T-helper 1 cell treated with Interleukin-12 subunit alpha and Interleukin-12 subunit beta and Interleukin-4 antibody, amounts not matched to agents 30 μg/mL and 1 μg/mL, for 36 hours (primary cell): ENCODE measurements at regions not wholly inside any gene's neighbourhood (a gene's known extent, or its start where the extent isn't known, plus 50 kb on each side); places are given as distances from the start of the nearest gene placed in this dataset.

ENCODE experiments used
- H3K27ac Mint-ChIP-seq: one replicate; pipeline ENCODE4 v1.8.0; 2021; ENCODE audit warnings: mild to moderate bottlenecking, mixed read lengths
- H3K27me3 Mint-ChIP-seq: one replicate; pipeline ENCODE4 v1.8.0; 2021; ENCODE audit warnings: low read depth, mixed read lengths
- H3K36me3 Mint-ChIP-seq: one replicate; pipeline ENCODE4 v1.8.0; 2021; ENCODE audit warnings: low read depth, mixed read lengths
- H3K4me1 Mint-ChIP-seq: one replicate; pipeline ENCODE4 v1.8.0; 2021; ENCODE audit warnings: low read depth, mixed read lengths
- H3K4me3 Mint-ChIP-seq: one replicate; pipeline ENCODE4 v1.8.0; 2021; ENCODE audit warnings: mild to moderate bottlenecking, moderate library complexity, mixed read lengths
- H3K9me3 Mint-ChIP-seq: one replicate; pipeline ENCODE4 v1.8.0; 2021; ENCODE audit warnings: mixed read lengths

DNA sequence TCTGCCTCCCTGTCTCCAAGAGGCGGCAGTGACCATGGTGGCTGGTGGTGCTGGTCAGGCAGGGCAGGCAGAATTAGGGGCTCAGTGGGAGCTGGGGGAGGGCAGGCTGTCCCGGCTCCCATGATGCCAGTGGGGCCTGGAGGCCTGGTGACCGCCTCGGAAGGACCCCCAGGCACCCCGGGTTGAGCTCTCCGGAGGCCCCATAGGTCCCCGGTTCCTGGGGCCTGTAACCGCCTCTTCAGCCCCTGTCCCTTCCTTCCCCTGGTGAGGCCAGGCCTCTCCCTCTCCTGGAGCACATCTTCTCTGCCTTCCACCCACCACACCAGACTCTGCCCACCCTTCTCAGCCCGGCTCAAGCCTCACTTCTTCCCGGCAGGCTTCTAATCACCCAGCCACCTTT lies 117.7 kb upstream of the GSC start:
- no peaks in the 10 kb centered on the region for H3K4me1 Mint-ChIP-seq
- H3K27ac Mint-ChIP-seq: no peak overlapping the region
- no peaks in the 10 kb centered on the region for H3K36me3 Mint-ChIP-seq
- no peak overlapping the region for H3K4me3 Mint-ChIP-seq
- no peaks in the 10 kb centered on the region for H3K9me3 Mint-ChIP-seq
- no peaks in the 10 kb centered on the region for H3K27me3 Mint-ChIP-seq

DNA sequence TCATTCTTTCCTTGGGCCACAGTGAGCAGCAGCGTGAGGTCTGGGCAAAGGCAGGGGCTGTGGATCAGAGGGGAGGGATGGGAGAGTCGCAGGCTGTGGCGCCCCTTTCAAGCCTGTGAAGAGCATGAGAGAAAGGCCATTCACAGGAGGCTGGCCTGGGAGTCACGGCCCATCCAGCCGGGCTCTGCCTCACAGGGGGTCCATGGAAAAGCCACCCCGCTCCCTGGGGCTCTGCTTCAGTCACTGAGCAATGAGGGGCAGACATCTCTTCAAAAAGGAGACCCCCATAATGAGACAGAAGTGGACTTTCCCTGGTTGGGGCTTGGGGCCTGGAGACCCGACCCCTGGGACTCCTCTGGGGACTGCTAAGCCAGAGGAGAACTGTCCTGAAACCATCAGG lies 117.0 kb upstream of the GSC start:
- no peak overlapping the region for H3K27ac Mint-ChIP-seq
- H3K4me3 Mint-ChIP-seq: no peak overlapping the region
- H3K9me3 Mint-ChIP-seq: no peaks in the 10 kb centered on the region
- H3K36me3 Mint-ChIP-seq: no peaks in the 10 kb centered on the region
- no peaks in the 10 kb centered on the region for H3K4me1 Mint-ChIP-seq
- no peaks in the 10 kb centered on the region for H3K27me3 Mint-ChIP-seq

DNA sequence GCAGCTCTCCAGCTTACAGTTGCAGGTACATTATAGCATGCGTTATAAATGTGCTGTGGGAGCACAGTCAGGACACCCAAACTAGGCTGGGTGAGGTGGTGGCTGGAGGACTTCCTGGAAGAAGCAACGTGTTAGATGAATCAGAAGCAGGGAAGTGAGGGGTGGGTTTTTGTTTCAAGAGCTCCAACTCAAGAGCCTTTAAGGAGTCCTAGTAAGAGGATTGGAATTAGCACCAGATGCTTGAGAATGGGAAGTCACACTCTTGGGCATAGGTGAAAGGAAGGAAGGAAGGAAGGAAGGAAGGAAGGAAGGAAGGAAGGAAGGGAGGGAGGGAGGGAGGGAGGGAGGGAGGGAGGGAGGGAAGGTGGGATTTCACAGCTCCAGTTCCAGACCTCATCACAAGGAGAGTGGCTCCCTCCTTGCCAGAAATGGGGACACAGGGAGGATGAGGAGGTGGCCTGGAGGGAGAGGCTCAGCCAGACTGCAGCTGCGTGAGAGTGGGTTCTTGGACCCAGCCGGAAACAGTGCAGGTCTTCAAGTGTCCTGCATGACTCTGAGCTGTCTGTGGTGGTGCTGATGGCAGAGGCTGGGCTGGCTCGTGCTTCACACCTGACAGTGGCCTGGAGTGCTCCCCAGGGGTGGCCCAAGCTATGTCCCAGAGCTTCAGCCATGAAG lies 115.7 kb upstream of the GSC start:
- Mint-ChIP-seq H3K27ac (no peak overlapping the region), H3K4me3 (no peak overlapping the region), H3K36me3 (no peaks in the 10 kb centered on the region), H3K27me3 (no peaks in the 10 kb centered on the region), H3K4me1 (no peaks in the 10 kb centered on the region), H3K9me3 (no peaks in the 10 kb centered on the region)

DNA sequence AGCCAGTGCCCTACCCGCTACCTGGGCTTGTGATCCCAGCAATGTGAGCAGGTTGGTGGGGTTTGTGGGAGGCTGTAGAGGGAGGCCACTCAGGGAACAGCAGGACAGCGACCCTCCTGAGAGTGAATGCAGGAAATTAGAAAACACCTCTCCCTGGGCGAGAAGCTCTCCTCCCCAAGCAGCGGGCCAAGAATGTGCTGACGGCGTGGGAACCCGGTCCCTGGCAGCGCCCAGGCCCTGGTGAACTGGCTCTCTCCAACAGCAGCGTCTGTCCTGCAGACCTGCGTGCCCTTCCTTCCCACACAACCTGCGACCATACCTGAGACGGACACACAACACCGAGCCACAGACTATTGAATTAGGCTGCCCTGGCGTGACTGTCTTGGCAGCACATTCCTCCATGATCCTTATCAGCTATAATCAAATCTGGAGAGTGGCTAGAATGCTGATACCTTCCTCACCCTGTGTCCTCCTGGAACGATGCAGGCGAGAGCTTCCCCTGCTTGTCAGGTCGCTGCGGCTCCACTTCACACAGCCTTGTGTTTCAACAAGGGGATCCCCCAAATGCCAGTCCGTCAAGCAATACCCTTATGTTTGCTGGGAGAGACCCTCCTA lies 114.8 kb upstream of the GSC start:
- Mint-ChIP-seq H3K9me3 (no peaks in the 10 kb centered on the region), H3K4me1 (no peaks in the 10 kb centered on the region), H3K27me3 (no peaks in the 10 kb centered on the region), H3K27ac (no peak overlapping the region), H3K36me3 (no peaks in the 10 kb centered on the region), H3K4me3 (no peak overlapping the region)

DNA sequence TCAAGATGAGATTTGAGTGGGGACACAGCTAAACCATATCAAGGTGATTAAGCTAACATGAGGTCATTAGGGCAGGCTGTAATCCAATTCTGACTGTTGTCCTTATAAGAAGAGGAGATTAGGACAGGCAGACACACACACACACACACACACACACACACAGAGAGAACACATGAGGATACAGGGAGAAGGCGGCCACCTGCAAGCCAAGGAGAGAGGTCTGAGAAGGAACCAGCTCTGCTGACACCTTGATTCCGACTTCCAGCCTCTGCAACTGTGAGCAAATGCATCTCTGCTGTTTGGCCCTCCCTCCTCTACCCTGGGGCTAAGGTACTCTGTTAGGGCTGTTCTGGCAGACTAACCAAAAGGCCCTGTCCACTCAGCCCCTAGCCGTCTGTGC lies 112.5 kb upstream of the GSC start:
- Mint-ChIP-seq H3K4me3 (no peak overlapping the region), H3K27me3 (no peaks in the 10 kb centered on the region), H3K27ac (no peak overlapping the region), H3K36me3 (no peaks in the 10 kb centered on the region), H3K9me3 (no peaks in the 10 kb centered on the region), H3K4me1 (no peaks in the 10 kb centered on the region)

DNA sequence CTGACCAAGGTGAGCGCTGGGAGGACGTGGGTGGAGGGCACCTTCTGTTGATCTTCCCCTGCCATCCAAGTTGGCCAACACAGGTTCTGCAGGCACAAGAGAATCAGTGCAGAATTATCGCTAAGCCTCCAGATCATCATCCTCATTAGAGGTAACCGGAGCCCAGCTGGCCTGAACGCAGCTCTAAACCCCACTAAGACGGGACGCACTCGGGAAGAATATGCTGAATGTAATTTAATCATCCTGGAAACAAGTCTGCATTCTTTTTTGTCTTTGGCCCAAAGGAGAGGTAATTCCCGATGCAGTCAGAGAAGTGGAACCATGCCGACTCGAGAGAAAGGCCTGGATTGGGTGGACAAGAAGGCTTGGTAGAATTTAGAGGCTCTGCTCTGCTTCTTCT lies 111.0 kb upstream of the GSC start:
- Mint-ChIP-seq H3K27ac (no peak overlapping the region), H3K9me3 (no peaks in the 10 kb centered on the region), H3K4me1 (no peaks in the 10 kb centered on the region), H3K36me3 (no peaks in the 10 kb centered on the region), H3K27me3 (peaks cover 6% of the 10 kb centered on the region), H3K4me3 (no peak overlapping the region)

DNA sequence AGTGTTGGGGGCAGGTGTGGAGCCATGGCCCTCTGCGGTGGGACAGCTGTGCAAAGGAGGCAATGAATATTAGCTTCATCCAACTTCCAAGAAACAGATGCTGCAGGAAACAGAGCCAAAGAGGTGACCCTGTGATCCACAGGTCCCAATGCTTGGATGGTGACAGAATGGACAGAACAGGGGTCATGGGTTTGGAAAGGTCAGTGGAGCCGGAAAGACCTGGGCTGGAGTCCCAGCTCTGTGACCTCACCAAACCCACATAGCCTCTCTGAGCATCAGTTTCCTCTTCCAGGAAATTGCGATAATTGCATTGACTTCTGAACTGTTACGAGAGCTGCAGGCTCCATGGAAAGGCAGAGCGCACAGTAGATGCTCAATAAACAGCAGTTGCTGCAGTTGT lies 110.2 kb upstream of the GSC start:
- Mint-ChIP-seq H3K36me3 (no peaks in the 10 kb centered on the region), H3K27ac (no peak overlapping the region), H3K27me3 (peaks cover 6% of the 10 kb centered on the region), H3K4me3 (no peak overlapping the region), H3K4me1 (no peaks in the 10 kb centered on the region), H3K9me3 (no peaks in the 10 kb centered on the region)

DNA sequence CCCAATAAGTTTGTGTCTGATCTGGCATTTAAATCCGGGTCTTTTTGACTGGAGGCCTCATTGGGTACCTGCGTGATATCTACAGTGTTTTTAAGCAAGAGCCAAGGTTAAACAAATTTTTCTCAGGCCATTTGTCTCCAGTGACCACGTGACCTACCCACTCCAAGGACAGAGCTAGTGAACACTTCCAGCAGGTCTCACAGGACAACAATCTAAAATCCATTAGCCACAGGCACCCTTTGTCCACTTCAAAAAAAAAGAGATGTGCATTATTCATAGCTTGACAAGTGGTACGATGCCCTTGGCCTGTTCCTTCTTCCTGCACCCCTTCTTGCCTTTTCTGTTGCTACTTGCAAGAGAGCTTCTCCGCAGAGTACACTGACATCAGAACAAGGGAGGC lies 109.6 kb upstream of the GSC start:
- H3K9me3 Mint-ChIP-seq: no peaks in the 10 kb centered on the region
- no peaks in the 10 kb centered on the region for H3K36me3 Mint-ChIP-seq
- no peak overlapping the region for H3K27ac Mint-ChIP-seq
- no peaks in the 10 kb centered on the region for H3K4me1 Mint-ChIP-seq
- H3K27me3 Mint-ChIP-seq: peaks cover 6% of the 10 kb centered on the region
- no peak overlapping the region for H3K4me3 Mint-ChIP-seq

DNA sequence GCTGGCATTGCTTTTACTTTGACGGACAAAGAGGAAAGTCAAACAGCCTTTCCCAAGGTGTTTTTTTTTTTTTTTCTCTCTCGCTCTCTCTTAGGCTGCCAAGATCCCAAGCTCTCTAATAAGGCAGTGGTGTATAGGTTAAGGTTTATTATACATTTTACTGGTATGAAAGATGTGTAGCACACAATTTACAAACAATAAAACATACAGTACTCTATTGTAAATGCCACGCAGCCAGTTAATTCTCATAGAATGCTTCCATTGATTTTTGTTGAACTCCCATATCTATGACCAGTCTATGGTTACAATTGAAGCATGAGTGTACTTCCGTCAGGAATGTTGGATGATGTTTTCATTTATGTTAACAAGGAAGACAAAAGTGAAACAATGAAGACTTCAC lies 106.4 kb upstream of the GSC start:
- no peak overlapping the region for H3K27ac Mint-ChIP-seq
- H3K9me3 Mint-ChIP-seq: no peaks in the 10 kb centered on the region
- peaks cover 6% of the 10 kb centered on the region for H3K27me3 Mint-ChIP-seq
- H3K4me3 Mint-ChIP-seq: no peak overlapping the region
- no peaks in the 10 kb centered on the region for H3K36me3 Mint-ChIP-seq
- no peaks in the 10 kb centered on the region for H3K4me1 Mint-ChIP-seq

DNA sequence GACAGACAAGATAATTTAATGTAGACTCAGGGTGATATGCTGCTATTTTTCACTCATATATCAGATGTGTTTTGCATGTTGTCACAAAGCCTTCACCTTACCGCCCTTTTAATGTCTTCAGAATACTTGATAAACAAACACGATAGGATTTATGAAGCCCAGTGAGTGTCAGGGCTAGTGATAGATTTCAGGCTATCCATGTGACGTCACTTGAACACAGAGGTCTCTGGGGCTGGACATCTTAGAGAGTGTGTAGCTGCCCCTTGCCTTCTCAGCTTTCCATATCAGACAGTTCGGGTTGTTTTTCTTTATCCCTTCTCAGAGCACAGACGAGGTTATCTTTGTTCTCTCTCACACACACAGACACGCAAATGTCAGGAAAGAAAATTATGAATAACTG lies 105.3 kb upstream of the GSC start:
- H3K27me3 Mint-ChIP-seq: peaks cover 6% of the 10 kb centered on the region

DNA sequence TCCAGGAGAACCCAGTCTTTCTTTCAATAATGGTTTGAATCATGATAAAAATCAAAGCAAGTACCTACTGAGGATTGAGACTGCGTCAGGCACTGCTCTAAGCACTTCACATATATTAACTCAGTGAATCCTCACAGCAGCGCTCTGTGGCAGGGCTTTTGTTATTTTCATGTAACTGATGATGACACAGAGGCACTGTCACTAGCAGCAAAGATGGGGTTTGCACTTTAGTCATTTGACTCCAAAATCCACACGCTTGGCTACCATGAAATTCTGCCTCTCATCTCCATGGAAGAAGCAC lies 98.8 kb upstream of the GSC start:
- Mint-ChIP-seq H3K4me1 (no peaks in the 10 kb centered on the region), H3K4me3 (no peak overlapping the region), H3K9me3 (no peaks in the 10 kb centered on the region), H3K27ac (no peak overlapping the region), H3K27me3 (peaks cover 15% of the 10 kb centered on the region), H3K36me3 (no peaks in the 10 kb centered on the region)

More for the DNA sequence above, 105.3 kb upstream of the GSC start:
- Mint-ChIP-seq H3K4me1 (no peaks in the 10 kb centered on the region), H3K4me3 (no peak overlapping the region), H3K27ac (no peak overlapping the region), H3K9me3 (no peaks in the 10 kb centered on the region), H3K36me3 (no peaks in the 10 kb centered on the region)

DNA sequence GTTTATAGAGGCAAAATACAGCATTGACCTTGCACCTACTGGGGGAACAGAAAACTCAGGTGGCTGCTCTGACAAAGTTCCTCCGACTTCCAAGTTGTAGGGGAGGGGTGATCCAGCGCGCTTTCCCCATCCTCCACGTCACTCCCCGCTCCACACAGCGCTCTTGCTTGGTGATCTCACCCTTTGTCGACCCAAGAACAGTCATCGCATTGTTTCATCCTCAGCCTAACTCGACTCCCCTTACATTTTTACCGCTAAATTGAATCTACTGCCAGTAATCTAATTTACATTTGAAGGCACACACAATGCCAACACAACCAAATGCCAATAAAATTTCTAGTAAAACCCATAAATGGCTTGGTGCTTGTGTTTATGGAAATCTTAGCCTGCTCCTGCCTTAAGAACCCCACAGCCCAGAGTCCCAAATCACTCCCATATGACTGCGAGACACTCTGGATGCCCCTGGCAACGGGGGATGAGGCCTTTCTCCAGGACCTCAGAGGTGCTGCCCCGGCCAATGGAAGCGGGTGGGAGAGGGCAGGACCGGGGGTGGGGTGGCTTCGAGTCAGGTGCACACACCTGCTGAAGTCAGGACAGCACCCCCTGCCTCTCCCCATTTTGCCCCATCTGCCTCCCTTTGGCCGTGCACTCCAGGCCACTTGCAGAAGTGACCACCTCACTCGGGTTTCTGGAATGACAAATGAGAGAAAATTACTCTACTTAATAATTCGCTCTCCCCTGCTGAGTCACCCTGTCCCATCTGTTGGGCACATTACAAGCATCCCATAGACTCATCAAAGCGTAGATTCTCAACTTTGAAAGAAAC lies 98.2 kb upstream of the GSC start:
- H3K9me3 Mint-ChIP-seq: no peaks in the 10 kb centered on the region
- H3K4me1 Mint-ChIP-seq: no peaks in the 10 kb centered on the region
- H3K36me3 Mint-ChIP-seq: no peaks in the 10 kb centered on the region
- H3K27ac Mint-ChIP-seq: no peak overlapping the region
- H3K27me3 Mint-ChIP-seq: peaks cover 15% of the 10 kb centered on the region
- no peak overlapping the region for H3K4me3 Mint-ChIP-seq

DNA sequence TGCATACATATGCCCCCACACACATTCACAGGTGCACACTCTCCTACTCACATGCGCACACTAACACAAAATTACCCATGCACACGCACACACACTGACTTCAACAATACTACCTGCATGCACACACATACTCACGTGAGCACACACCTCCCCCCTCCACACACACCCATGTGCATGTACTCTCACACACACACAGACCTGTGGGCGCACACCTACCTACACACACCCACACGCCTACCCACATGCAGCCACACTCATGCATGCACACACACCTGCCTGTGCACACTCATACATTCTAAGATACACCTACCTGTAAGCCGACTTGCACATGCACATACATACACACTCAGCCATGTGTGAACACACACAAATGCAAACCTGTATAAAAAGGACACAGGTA lies 97.3 kb upstream of the GSC start:
- peaks cover 15% of the 10 kb centered on the region for H3K27me3 Mint-ChIP-seq
- no peak overlapping the region for H3K27ac Mint-ChIP-seq
- no peaks in the 10 kb centered on the region for H3K9me3 Mint-ChIP-seq
- H3K4me3 Mint-ChIP-seq: no peak overlapping the region
- no peaks in the 10 kb centered on the region for H3K36me3 Mint-ChIP-seq
- no peaks in the 10 kb centered on the region for H3K4me1 Mint-ChIP-seq

DNA sequence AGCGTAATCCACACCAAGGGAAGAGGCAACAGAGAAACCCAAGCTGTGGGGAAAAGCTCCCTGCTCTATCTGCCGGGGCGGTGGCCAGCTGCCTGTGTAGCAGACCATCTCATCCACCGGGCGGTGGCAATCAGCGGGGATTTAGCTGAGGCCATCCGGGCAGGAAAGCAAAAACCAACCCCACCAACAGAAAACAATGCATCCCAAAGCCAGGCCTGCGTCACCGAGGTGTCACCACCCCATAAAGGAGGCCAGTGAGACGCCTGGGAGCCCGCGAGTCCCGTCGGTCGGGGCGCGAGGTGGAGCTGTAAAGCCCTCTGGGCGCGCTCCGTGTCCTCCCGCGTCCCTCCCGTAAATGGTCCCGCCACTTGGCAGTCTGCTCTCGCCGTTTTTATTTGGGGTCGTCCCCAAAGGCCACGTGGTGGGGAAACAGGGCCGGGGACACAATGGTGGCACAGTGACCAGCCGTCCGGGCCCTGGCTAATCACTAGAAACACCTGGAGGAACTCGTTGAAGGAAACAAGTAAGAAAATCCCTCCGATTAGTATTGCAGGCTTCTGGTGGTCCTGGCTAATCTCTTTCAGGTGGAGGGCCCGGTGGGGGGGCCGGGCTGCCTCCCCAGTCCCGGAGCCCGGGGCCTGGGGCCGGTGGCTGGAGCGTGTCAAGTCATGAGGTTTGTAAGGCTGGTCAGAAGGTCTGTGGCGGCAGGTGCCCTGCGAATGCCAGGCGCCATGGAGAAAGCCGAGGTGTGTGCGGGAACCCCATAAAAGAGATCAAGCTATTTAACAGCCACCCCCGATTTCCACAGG lies 94.7 kb upstream of the GSC start:
- Mint-ChIP-seq H3K36me3 (no peaks in the 10 kb centered on the region), H3K4me1 (no peaks in the 10 kb centered on the region), H3K27me3 (peaks cover 18% of the 10 kb centered on the region), H3K9me3 (no peaks in the 10 kb centered on the region), H3K4me3 (no peak overlapping the region), H3K27ac (no peak overlapping the region)

DNA sequence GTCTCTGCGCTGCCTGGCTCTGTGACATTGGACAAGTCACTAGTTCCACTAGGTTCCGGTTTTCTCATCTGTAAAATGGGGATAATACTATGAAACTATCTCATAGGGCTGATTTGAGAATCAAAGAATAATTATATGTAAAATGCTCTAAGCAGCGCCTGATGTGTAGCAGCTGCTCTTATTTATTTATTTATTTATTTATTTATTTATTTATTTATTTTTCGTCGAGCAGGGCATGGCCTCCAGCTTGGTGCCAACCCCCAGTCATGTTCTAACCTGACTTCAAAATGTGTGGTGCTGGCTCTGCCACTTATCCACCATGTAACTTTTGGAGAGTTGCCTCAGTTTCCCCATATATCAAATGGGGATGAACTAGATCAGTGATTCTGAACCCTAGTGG lies 93.5 kb upstream of the GSC start:
- Mint-ChIP-seq H3K27me3 (peaks cover 18% of the 10 kb centered on the region), H3K36me3 (no peaks in the 10 kb centered on the region), H3K4me3 (no peak overlapping the region), H3K9me3 (no peaks in the 10 kb centered on the region), H3K4me1 (no peaks in the 10 kb centered on the region), H3K27ac (no peak overlapping the region)
